HG02642 (cell line): ENCODE measurements at regions not wholly inside any gene's neighbourhood (a gene's known extent, or its start where the extent isn't known, plus 50 kb on each side); places are given as distances from the start of the nearest gene placed in this dataset.
A peak's percentile ranks its signal among the peaks of the same experiment; 100 is the strongest.

Experiments used
- ATAC-seq: cut with Tn5 transposase; IDR thresholded peaks from one replicate; pipeline ENCODE4 v1.9.1; 2021; ENCODE audit warnings: mild to moderate bottlenecking; ENCODE audit not compliant: unreplicated experiment, poor library complexity

DNA sequence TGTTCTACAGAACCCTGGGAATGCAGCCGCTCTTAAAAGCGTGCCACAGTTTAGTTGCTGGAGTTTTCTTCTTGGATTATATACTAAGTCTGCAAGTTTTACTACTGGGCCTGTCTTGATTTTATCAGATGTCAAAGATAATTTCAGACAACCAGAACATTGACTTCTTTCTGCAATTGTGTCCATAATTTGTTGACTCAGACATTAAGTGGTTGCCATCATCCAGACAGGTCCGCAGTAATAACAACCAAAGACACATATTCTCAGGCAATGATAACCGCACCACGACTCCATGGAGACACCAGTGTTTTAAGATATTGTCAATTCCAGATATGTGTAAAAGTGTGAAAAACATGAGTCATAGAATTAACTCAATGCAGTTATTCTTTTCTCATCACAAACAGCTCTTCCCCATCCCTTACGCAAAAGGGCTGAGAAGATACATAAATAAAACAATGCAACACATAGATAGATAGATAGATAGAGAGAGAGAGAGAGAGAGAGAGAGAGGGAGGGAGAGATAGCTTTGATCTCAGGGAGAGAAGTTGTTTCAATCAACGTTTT lies 90.4 kb upstream of the FMN2 start:
- no peak for ATAC-seq

DNA sequence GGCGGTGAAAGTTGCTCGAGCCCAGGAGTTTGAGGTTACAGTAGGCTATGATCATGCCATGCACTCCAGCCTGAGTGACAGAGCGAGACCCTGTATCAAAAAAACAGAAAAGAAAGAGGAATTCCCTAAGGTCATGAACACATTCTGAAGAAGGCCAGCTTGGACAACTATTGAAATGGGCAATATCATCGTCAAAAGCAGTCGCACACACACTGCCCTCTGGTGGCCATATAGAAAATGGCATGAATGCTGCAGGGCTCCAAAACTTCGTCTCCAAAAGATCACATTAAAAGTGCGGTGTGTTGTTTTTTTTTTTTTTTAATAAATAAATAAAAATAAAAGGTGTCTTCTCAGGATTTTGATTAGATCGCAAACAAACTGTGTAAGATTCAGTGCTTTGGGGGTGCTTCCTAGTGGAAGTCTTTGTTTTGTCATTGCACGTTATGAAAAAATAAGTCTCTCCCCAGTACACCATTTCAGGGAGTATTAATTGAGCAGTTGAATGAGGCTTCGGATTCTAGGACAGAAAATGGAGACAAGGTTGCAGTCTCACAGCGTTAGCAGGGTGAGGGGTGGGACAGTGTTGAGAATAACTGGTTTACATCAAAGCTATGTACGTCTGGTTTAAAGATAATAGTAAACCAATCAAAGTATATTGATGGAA lies 87.5 kb upstream of the FMN2 start:
- no peak for ATAC-seq

DNA sequence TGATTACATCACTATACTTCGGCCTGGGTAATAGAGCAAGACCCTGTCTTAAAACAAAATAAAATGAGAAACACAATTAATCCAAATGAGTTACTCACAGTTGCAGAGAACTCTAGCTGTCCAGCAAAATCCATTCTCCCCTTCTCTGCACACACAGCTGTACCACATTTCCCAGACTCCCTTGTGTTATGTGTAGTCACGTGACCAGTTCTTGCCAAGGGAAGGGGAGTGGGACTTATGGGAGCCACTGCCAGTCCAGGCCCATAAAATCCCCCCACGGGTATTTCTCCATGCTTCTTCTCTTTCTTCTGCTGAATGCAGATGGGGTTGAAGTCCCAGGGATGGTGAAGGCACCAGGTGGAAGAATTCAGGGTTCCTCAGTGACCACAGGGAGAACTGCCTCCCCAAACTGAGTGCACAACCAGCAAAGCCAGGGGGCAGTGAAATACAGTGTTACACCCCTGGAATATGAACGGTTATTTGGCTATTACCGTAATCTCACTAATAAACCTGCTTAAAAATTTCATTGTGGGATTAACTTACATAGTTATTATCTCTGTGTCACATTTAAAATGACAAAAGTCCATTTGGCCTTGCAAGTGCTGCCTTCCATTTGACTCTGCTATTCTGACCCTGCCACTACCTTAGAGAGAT lies 85.6 kb upstream of the FMN2 start:
- no peak for ATAC-seq

DNA sequence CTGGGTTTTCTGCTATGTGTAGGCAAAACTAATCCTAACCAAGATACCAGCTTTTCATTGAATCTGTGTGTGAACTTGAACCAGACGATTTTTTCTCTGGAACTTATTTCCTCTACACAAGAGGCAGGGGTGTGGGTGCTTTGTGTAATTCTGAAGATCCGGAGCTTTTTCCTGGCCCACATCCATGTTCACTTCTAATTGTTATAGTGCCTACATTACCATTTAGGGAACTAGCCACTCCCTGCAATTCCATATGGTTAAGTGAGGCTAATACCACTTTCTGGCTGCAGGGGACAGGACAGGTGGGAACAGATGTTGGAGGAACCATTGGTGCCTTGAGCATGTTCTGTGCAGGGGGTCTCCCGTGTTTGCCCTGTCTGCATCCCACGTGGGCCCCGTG lies 83.4 kb upstream of the FMN2 start:
- no peak for ATAC-seq

DNA sequence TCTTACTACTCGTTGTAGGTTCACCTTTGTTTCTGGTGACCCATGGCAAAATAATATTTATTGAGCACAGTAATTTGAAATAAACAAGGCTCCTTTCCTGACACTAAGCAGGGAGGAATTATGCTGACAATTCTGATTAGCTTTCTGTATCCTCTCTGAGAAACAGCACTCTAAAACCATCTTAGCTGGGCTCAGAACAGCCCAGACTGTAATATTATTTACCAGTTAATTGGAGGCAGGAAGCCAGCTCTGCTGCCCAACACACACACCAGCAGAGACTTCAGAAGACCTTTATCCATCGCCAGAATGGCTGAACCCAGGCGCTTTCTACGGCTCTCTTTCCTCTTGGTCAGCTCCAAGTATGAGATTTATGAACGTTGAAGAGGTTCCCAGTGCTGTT lies 77.6 kb upstream of the FMN2 start:
- no peak for ATAC-seq

DNA sequence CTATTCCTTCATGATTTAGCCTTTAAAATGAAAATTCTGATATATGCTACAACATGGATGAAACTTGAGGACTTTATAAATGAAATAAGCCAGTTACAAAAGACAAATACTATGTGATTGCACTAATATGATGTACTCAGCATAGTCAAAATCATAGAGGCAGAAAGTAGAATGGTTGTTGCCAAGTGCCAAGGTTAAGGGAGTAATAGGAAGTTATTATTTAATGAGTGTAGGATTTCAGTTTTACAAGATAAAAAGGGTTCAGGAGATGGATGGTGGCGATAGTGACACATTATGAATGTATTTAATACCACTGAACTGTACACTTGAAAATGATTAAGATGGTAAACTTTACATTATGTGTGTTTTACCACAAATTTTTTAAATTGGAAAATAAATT lies 73.1 kb upstream of the FMN2 start:
- ATAC-seq, result no peak

DNA sequence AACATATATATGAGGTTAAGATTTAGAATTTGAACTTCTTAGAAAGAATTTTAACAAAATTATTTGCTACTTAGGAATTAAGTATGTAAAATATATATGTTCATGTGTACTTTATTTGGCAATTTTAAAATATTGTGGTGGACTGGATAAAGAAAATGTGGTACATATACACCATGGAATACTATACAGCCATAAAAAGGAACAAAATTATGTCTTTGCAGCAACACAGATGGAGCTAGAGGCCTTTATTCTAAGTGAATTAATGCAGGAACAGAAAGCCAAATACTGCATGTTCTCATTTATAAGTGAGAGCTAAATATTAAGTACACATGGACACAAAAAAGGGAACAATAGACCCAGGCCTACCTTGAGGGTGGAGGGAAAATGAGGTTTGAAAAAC lies 72.2 kb upstream of the FMN2 start:
- ATAC-seq, result no peak

DNA sequence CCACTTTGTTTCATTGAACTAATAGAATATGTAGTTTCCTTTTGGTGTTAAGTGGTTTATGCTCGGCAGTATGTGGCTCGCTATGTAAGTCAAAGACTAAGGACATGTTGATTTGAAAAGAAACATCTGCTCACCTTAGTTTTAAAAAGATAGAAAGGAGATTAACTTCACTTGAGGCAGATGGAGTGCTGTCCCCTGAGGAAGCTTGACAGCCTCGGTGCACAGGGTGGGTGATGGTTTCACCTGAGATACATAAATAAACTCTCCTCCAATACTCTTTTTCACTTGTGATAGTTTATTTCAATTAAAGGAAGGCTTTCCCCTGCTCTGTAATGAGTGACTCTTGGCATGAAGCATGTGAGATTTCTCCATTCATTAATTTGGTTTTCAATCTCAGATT lies 70.8 kb upstream of the FMN2 start:
- no peak for ATAC-seq

DNA sequence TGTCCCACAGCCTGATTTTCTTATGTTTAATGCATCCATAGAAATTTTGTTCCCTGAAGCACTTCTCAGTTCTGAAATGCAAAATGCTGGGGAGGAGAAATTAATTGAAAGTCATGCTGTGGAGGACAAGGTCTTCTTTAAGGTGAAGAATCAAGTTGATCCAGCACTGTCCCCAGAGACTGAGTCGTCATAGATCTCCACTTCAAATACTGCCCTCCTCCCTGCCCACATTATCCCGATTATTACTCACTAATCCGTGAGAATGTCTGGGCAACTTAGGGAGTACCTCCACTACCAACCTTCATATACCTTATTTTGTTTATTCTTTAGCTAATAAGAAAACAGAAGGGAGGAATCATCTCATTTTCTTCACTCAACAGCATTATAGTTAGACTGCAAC lies 70.0 kb upstream of the FMN2 start:
- no peak for ATAC-seq

DNA sequence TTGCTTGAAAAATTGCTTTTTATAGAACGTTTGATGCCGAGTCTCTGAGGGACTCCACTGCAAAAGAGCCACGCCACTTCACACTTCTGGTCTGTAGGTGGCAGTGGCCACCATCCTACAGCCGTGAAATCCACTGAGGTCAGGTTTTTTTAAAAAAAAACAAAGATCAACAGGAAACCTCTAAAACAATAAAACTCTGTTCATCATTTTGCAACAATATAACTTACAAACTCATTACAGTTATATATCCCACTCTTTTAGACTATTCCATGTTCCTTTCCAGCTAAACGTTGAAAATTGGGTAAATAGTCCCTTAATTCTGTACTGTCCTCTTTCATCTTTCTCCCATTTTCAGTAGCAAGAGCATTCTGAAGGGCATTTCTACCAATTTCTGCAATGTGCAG lies 64.6 kb upstream of the FMN2 start:
- ATAC-seq, result peak; percentile 84

DNA sequence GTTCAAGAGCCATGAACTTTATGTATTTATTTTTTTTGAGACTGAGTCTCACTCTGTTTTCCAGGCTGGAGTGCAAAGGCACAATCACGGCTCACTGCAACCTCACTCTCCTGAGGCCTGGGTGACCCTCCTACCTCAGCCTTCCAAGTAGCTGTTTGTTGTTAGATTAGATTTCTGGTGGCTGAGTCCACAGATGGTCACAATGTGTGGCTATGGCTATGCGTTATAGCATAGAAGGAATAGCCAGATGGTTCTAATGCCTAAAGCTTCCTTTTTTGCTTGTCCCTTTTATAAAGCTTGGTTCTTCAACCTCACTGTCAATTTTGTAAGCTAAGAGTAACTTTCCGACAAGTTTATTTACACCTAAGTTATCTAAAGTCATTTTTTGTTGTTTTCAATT lies 62.3 kb upstream of the FMN2 start:
- ATAC-seq, result no peak

DNA sequence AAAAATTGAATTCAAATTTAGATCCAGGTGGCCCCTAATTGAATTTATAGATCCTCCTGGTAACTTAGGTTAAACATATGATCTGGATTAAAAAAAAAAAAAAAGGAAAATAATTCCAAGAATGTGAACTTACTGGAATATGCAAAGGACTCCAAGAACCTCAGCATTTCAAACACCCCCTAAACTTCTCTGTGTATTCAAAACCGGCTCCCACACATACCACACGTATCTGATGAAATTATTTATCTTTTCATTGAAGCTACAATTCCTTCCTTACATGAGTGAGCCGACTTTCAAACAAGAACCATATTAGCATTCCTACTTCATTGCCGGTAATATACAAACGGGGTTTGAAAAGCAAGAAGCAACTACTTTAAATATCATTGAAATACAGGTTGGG lies 61.4 kb upstream of the FMN2 start:
- ATAC-seq, result no peak

DNA sequence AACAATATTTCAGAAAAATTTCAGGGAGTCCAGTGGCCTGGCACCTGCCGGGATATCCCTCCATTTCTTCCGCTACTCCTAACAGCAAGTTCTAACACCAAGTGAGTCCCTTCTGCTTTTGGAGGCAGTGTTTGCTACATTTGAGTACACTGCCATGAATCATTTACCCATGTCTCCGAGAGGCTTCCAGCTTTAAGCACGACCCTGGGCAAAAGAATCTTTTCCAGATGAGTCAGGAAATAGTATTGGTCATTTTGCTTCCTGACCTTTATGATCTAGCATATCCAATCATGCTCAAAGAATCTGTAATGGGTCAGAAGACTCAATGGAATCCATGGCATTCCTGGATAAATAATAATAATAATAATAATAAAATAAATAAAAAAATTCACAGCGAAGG lies 60.7 kb upstream of the FMN2 start:
- no peak for ATAC-seq

DNA sequence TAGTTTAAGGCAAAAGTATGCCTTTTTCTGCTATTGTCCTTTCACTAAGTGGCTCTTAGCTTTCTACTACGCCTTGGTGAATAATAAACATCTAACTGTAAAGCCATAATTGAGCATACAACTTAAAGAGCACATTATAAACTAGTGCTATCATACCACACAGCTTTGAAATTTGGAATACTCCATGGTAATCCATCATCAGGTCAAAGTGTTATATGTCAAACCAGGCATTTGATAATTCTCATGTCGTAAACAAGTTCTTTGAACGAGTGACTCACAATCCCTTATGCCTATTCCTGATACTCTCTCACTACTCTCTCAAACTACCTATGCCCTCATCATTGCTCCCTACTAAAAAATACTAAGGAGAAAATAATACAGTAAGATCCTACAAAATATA lies 60.3 kb upstream of the FMN2 start:
- no peak for ATAC-seq

DNA sequence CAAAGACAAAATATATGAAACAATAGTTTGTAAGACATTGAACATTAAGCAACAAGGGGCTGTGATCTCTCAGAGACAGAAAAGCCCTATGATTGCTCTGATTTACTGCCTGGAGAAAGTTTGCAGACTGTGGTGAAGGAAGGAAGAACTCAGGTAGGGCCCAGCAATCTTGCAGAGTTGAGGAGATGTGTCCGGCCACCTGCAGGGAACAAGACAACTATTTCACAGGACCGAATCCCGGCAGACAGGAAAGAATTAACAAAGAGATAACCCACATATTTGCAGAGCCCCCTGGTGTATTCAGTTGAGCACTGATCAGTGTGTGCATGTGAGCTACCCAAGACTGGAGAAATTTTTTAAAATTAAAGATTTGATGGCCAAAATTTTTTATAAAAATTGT lies 58.3 kb upstream of the FMN2 start:
- ATAC-seq, result no peak

DNA sequence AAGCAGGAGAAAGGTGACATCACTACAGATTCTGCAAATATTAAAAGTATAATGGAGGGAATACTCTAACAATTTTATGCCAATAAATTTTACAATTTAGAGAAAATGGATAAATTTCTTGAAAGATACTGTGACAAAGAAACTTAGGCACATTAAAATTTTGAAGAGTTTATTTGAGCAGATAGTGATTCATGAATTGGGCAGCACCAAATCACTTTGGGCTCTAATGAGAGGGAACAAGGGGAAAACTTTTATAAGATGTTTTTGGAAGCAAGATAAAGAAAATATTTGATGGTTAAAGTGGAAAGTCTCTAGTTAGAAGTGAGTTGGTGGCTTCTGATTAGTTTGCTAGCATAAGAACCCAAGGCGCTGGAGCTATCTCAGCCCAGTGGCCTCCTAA lies 55.2 kb upstream of the FMN2 start:
- ATAC-seq, result no peak
